ENCODE measurements at regions not wholly inside any gene's neighbourhood (a gene's known extent, or its start where the extent isn't known, plus 50 kb on each side); places are given as distances from the start of the nearest gene placed in this dataset.

DNA sequence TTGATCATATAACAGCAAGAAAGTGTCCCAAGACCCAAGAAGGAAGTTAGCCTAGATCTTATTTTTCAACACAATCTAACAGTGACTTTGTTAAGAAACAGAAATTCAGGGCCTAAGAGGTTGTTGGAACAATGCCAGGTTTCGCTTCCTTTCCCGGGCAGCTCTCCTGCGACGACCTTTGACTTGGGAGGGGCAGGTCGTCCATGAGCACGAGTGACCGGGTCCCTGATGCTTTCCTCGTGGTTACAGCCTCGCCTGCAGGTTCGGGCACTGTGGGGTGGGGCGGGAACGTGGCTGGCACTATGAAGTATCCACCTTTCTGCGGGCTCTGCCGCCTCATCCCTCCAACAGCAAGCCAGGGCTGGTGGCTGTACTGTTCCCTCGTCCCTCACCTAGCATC is 90.1 kb upstream of the RGMA start:
- TF ChIP-seq TAF1 (IDR thresholded peaks at IDR 0.05; ENCODE audit: borderline replicate concordance, insufficient read depth, low read length) (no peak), POLR2AphosphoS5 (IDR thresholded peaks at IDR 0.05; ENCODE audit: low read depth, low read length) (no peak)

Measured in PFSK-1 (cell line).